GM18517 (cell line): ENCODE measurements at regions not wholly inside any gene's neighbourhood (a gene's known extent, or its start where the extent isn't known, plus 50 kb on each side); places are given as distances from the start of the nearest gene placed in this dataset.

Experiments used
- ATAC-seq: cut with Tn5 transposase; IDR thresholded peaks from one replicate; pipeline ENCODE4 v1.9.1; 2021; ENCODE audit warnings: mild to moderate bottlenecking, moderate library complexity; ENCODE audit not compliant: unreplicated experiment

DNA sequence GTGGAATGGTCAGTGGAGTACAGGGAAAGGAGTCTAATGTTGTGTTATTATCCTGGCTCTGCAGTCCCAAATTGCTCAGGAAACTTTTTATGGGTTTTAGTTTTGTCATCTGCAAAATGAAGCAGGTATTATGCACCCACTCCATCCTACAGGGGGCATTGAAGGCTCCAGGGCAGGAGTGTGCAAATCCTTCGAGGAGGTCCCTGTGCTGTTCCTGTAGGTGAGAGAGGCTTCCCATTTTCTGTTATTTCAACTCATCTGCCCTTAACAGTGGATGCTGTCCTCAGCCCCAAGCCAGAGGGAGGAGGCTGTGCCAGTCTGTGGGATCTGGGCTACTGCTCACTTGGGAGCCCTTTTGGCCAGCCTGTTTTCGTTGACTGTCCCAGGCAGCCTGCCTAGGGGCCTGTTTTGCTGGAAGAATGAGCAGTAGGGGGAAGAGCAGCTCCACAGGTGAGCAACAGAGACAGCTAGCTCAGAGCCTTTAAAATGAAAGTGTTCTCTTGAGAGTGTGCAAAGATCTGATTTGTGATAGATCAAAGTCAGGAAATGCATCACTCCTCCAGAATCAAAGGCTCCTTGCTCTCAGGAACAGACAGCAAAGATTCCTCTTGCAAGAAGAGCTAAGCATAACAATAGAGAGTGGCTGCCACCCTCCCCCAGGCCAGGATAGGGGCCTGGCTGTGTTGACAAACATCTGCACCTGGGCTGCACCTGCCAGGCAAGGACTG is 317.6 kb upstream of the PROX1 start:
- no peak for ATAC-seq

DNA sequence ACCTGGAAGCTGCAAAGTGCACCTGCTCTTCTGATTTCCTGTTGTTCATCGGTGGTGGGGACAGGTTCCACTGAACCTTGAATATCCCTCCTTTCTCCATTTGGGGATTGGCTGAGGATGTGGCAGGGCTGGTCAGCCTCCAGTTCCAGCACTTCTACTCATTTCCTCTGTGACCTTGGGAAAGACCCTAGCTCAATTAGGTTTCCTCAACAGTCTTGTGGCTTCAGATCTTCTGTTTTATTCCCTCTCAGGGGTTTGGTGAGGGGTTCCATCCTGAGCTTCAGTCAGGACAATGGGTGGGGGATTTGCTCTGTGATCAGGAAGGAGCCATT is 317.1 kb upstream of the PROX1 start:
- no peak for ATAC-seq

DNA sequence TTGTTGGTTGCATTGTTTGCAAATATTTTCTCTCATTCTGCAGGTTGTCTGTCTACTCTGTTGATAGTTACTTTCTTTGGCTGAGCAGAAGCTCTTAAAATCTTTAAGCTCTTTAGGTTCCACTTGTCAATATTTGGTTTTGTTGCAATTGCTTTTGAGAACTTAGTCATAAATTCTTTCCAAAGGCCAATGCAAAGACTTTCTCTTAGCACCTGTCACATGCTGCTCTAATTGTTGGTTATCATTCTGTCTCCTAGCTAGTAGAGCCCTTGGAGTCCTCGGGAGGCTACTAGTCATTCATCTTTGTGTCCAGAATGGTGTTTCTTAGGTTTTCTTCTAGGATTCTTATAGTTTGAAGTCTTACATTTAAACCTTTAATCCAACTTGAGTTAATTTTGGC is 312.7 kb upstream of the PROX1 start:
- ATAC-seq, result no peak

GRCh38 chr1:213676736-213677135 is 311.0 kb upstream of the PROX1 start:
- ATAC-seq, result no peak

DNA sequence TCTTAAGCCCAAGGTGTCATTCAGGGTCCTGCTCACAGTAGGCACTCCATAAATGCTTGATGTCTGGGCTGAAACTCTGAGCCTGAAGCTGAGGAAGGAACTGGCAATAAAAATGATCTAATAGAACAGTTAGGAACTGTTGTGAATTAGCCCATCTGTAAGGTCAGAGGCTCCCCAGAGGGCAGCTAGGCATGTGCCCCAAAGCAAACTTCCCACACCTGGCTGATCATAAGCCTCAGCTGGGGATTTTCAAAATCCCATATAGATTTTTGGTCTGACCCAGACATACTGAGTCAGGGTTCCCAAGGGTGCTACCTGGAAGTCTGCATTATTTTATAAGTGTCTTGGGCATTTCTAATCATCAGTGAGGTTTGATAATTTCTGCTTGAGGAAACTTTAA is 309.4 kb upstream of the PROX1 start:
- no peak for ATAC-seq

DNA sequence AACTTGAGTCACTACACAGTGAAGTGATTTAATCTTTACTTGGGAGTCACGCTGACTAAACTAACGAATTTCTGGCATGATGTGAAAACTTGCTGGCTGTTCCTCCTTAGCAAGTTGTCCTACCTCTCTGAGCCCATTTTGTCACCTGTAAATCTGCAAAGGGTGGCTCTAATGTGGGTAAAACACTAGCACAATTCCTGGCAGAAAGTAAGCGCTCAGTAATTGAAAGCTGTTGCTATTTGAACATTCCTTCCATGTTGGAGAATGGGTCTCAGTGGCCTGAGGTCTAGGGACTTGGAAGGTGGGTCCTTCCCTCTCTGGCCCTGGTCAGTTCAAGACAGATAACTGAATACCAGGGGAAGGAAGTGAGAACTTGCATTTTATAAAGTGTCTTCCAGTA is 309.0 kb upstream of the PROX1 start:
- ATAC-seq, result no peak

- ATAC-seq, result no peak
Observed at GRCh38 chr1:213679153-213679552, 308.6 kb upstream of the PROX1 start.

DNA sequence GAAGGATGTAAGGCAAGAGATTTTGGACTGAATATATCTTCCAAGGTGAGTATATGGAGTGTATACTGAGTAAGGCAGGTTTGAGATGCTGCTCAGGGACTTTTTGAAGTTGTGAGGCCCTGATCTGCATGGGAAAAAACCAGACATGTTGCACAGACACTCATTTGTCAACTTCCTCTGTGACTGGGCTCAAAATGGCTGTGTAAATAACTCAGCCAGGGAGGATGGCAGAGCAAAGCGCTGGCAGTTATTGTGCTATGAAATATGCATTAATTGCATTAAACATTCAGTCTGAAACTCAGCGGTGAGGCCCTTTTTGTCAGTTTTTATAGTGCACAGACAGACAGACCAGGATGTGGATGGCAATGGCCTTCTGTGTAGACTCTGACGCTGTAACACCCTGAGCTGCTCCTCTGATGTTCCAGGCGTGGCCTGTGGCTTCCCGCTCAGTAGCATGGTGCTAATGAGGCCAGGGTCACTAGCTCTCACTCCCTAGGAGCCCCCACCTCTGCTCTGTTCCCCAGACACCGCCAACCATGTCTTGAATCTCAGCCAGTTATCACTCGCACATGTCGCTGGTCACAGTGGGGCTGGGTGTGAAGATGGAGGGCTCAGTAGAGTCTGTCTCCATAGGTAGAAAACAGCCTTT is 307.0 kb upstream of the PROX1 start:
- no peak for ATAC-seq

- ATAC-seq, result no peak
Observed at GRCh38 chr1:213681788-213682340, 305.9 kb upstream of the PROX1 start.

- ATAC-seq, result no peak
Observed at GRCh38 chr1:213683529-213683928, 304.2 kb upstream of the PROX1 start.

- ATAC-seq, result no peak
Observed at GRCh38 chr1:213684454-213684853, 303.3 kb upstream of the PROX1 start.

DNA sequence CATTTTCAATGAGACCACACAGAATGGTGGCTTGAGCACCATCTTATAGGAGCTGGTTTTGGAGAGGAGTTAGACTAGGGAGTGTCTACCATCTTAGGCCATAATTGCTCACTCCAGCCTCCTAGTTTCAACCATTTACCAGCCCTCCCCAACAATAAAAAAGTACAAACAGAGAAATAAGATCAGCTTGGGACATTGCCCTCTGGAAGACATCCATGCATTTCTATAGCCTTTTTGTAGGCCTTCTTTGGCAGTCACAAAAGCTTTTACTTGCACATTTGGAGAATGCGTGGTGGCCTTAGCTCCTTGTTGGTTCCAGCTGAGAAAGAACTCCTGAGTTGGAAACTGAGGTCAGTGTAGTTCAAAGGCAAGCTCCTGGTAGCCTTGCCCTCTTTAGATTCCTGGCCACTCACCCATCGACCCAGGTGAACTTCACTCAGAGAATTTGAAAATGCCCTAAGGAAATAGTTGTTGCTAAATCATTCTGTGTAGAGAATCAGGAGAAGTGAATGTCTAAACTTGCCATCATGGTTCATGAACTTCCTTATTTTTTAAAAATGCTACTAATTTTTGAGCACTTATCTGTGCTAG is 301.7 kb upstream of the PROX1 start:
- ATAC-seq, result no peak

DNA sequence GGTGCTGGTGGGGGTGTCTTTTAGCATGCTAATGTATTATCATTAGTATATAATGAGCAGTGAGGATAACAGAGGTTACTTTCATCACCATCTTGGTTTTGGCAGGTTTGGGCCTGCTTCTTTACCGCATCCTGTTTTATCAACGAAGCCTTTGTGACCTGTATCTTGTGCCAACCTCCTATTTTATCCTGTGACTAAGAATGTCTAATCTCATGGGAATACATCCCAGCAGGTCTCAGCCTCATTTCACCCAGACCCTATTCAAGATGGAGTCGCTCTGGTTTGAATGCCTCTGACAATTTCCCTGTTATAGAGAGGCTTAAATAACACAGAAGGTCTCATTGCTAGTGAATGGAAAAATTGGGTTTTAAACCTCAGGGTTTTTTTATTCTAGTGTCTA is 300.8 kb upstream of the PROX1 start:
- no peak for ATAC-seq

GRCh38 chr1:213687832-213688231 is 299.9 kb upstream of the PROX1 start:
- no peak for ATAC-seq

DNA sequence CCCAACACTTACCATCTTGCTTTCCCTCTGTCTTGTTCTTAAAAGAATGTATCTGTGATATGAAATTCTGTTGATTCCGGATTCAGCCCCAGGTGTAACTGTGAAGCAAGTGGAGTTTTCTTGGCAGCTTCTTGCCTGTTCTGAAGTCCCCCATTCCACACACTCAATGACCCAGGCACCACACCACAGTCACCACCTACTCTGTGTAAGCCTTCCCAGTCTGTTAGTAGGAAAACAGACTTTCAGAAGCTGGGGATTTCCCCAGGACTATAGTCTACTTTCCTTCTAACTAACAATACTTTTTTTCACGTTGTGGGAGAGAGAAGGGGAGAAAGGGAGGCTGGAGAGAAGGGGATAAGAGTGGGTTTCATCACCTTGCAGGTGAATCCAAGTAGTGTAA is 299.1 kb upstream of the PROX1 start:
- no peak for ATAC-seq

GRCh38 chr1:213689260-213689659 is 298.5 kb upstream of the PROX1 start:
- ATAC-seq, result no peak

DNA sequence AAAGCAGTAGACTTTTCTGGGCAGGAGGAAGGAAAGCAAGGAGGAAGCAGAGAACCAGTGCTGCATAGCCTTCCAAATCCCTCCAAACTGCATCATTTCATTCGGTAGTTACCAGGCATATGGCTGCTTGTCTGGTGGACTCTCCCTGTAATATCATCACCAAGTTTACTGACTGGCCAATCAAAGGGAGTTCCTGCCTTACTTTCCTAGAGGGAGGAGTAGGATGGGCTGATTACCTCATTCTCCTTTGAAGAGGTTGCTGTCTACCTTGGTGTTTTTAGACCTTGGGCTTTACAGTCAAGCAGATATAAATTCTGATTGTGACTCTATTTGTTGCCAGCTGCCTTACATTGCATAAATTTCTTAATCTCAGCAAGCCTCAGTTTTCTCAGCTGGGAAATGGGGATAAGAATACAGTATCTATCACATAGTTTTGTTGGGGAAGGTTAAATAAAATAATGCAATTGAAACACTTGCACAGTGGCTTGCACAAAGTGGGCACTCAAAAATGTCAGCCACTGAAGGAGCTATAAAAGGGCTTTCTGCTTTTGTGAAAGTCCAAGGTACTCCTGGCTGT is 297.3 kb upstream of the PROX1 start:
- ATAC-seq, result no peak

DNA sequence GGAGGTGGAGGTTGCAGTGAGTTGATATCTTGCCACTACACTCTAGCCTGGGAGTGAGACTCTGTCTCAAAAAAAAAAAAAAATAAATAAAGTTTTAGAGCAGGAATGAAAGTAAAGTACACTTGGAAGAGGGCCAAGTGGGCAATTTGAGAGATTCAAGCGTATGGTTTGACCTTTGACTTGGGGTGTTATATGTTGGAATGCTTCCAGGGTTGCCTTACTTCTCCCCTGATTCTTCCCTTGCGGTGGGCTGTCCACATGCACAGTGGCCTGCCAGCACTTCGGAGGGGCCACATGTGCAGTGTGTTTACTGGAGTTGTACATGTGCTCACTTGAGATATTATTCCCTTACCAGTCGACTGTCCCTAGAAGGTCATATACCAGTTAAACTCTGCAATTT is 295.5 kb upstream of the PROX1 start:
- ATAC-seq, result no peak

DNA sequence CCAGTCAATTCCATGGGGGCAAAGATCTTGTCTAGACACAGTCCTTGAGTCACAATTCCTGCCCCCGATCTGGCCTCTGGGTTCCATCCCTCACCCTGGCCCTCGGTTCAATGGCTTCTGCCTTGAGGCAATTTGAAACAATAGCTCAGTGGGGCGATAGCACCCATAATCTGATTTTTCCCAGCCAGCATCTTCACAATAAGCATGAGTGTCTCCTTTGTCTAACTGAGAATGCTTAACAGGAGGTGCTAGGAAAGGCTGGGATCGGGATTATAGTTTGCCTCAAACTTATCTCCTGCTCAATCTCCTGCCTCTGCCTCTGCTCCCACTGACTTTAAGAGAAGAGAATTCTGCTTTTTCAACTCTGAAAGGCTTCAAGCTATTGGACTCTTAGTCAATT is 293.9 kb upstream of the PROX1 start:
- no peak for ATAC-seq

GRCh38 chr1:213697192-213697802 is 290.5 kb upstream of the PROX1 start:
- no peak for ATAC-seq

- ATAC-seq, result no peak
Observed at GRCh38 chr1:213698092-213698702, 289.6 kb upstream of the PROX1 start.
